HepG2 (cell line): ENCODE measurements at regions not wholly inside any gene's neighbourhood (a gene's known extent, or its start where the extent isn't known, plus 50 kb on each side); places are given as distances from the start of the nearest gene placed in this dataset.

Source experiments
- ATAC-seq: fragments of 200-7000 bp; cut with Tn5 transposase; 3 replicates; pipeline ENCODE4 v1.9.1; 2020; ENCODE audit warnings: mild to moderate bottlenecking, moderate library complexity
- BruUV-seq: library from RNA; stranded (reverse); fragments of 400-500 nt; replicated peaks from 2 replicates; lab custom pipeline; 2021; lab: Mats Ljungman, UMichigan
- CTCF ChIA-PET: fragments of 300-600 bp; formaldehyde crosslinking; extraction: SDS; loops from one replicate; lab custom pipeline; 2021; ENCODE audit warnings: low total read pairs, inconsistent platforms, low intra/inter-chr PET ratio; lab: Yijun Ruan, JAX
- POLR2A ChIA-PET: fragments of 350-600 bp; sonication (Branson Sonifier 250); formaldehyde crosslinking; loops from one replicate; lab custom pipeline; 2020; ENCODE audit warnings: antibody characterized with exemption, inconsistent platforms; lab: Yijun Ruan, JAX
- DNase-seq: peaks from one replicate; pipeline ENCODE4 v3.0.0-alpha.2; 2015; ENCODE audit warnings: low spot score
- FAIRE-seq: peaks from 3 replicates; lab custom pipeline; 2011; peaks lifted over from hg19 to GRCh38; lab: Jason Lieb, UNC
- H2AFZ ChIP-seq: one replicate; pipeline ENCODE4 v1.6.1; 2011; ENCODE audit warnings: low read length, inconsistent platforms
- H3K27ac ChIP-seq: fragments of 300-600 bp; 3 replicates; pipeline ENCODE4 v1.8.0; 2011; ENCODE audit warnings: mixed run types, mild to moderate bottlenecking, mixed read lengths, low read length, inconsistent platforms; ENCODE audit not compliant: insufficient read depth; ENCODE audit errors: extremely low read length
- H3K27me3 ChIP-seq, 2 experiments: fragments of 200-600 bp in 1 of 2; 2 replicates in 1 of 2; 3 replicates in 1 of 2; pipeline versions ENCODE4 v1.6.0 to v1.8.0; 2011; ENCODE audit warnings: low read length in 2 of 2, mild to moderate bottlenecking in 2 of 2, moderate library complexity in 2 of 2, inconsistent platforms in 1 of 2; ENCODE audit not compliant: insufficient read depth in 2 of 2, control insufficient read depth in 1 of 2
- H3K36me3 ChIP-seq, 2 experiments: fragments of 200-600 bp in 1 of 2; replicated peaks in 1 of 2; 2 replicates in 1 of 2; 3 replicates in 1 of 2; pipeline versions ENCODE4 v1.5.1 to v1.8.0; 2011; ENCODE audit warnings: low read length in 2 of 2, inconsistent platforms in 1 of 2; ENCODE audit not compliant: insufficient read depth in 2 of 2, control insufficient read depth in 1 of 2
- H3K4me1 ChIP-seq: 2 replicates; pipeline ENCODE4 v1.5.1; 2012; ENCODE audit warnings: low read length, inconsistent platforms; ENCODE audit not compliant: insufficient read depth
- H3K4me2 ChIP-seq: 2 replicates; pipeline ENCODE4 v1.6.0; 2011; ENCODE audit warnings: low read depth, low read length, inconsistent platforms
- H3K4me3 ChIP-seq, 3 experiments: fragments of 200-600 bp in 1 of 3; sonication (generic), shearing (Covaris generic) in 1 of 3; replicated peaks in 1 of 3; 2 replicates each; pipeline ENCODE4 v1.5.1; 2011 to 2016; ENCODE audit warnings: low read length in 3 of 3, inconsistent platforms in 2 of 3, low read depth in 2 of 3, mild to moderate bottlenecking in 2 of 3, control low read depth in 1 of 3, mixed read lengths in 1 of 3; ENCODE audit not compliant: insufficient read depth in 1 of 3
- H3K79me2 ChIP-seq: one replicate; pipeline ENCODE4 v1.6.1; 2011; ENCODE audit warnings: low read length, inconsistent platforms; ENCODE audit not compliant: insufficient read depth
- H3K9ac ChIP-seq: 2 replicates; pipeline ENCODE4 v1.6.0; 2011; ENCODE audit warnings: mild to moderate bottlenecking, low read depth, low read length, inconsistent platforms; ENCODE audit not compliant: insufficient read depth
- H3K9me3 ChIP-seq: 2 replicates; pipeline ENCODE4 v1.5.1; 2012; ENCODE audit warnings: mild to moderate bottlenecking, low read length
- H4K20me1 ChIP-seq: 2 replicates; pipeline ENCODE4 v1.6.0; 2011; ENCODE audit warnings: inconsistent platforms, mild to moderate bottlenecking, low read length, moderate library complexity; ENCODE audit not compliant: insufficient read depth
- DRAP1 ChIP-seq: IDR thresholded peaks from 2 replicates; pipeline ENCODE4 v1.6.1; 2016; ENCODE audit warnings: missing genetic modification reagents, missing compliant biosample characterization
- FOSL1 ChIP-seq: sonication (generic); formaldehyde crosslinking; IDR thresholded peaks from 2 replicates; pipeline ENCODE4 v1.9.0; 2021; ENCODE audit warnings: missing genetic modification reagents, borderline replicate concordance
- GLI4 ChIP-seq: sonication (generic); formaldehyde crosslinking; IDR thresholded peaks from 2 replicates; pipeline ENCODE4 v1.5.1; 2020; ENCODE audit warnings: missing genetic modification reagents, mild to moderate bottlenecking, moderate library complexity, borderline replicate concordance
- HCFC1 ChIP-seq: fragments of 150-350 bp; IDR thresholded peaks from 2 replicates; pipeline ENCODE4 v1.6.1; 2014; ENCODE audit warnings: low read depth, low read length
- POLR2AphosphoS2 ChIP-seq: IDR thresholded peaks from 2 replicates; pipeline ENCODE4 v1.6.1; 2011; ENCODE audit warnings: low read depth, low read length, improper control_type of control experiment
- ZBTB8A ChIP-seq: sonication (generic); formaldehyde crosslinking; IDR thresholded peaks from 2 replicates; pipeline ENCODE4 v1.4.0; 2020; ENCODE audit warnings: mild to moderate bottlenecking, low read depth, missing genetic modification reagents, borderline replicate concordance
- ZNF207 ChIP-seq: fragments of 450-650 bp; IDR thresholded peaks from 2 replicates; pipeline ENCODE4 v1.6.1; 2016; ENCODE audit warnings: antibody characterized with exemption, borderline replicate concordance
- ZNF407 ChIP-seq: sonication (generic); formaldehyde crosslinking; IDR thresholded peaks from one replicate; pipeline ENCODE4 v1.5.1; 2020; ENCODE audit warnings: mild to moderate bottlenecking, missing genetic modification reagents; ENCODE audit errors: not compliant biosample characterization
- ZNF547 ChIP-seq: sonication (generic); formaldehyde crosslinking; IDR thresholded peaks from 2 replicates; pipeline ENCODE4 v1.5.1; 2020; ENCODE audit warnings: mild to moderate bottlenecking, missing genetic modification reagents
- ZNF670 ChIP-seq: sonication (generic); formaldehyde crosslinking; IDR thresholded peaks from 2 replicates; pipeline ENCODE4 v1.8.0; 2022; ENCODE audit warnings: mild to moderate bottlenecking, missing genetic modification reagents, borderline replicate concordance
- ZNF687 ChIP-seq: sonication (generic); formaldehyde crosslinking; IDR thresholded peaks from 2 replicates; pipeline ENCODE4 v1.5.1; 2020; ENCODE audit warnings: mild to moderate bottlenecking, missing genetic modification reagents, moderate library complexity
- ZSCAN30 ChIP-seq: sonication (generic); formaldehyde crosslinking; IDR thresholded peaks from 2 replicates; pipeline ENCODE4 v1.5.0; 2020; ENCODE audit warnings: mild to moderate bottlenecking, missing genetic modification reagents
- WGBS: methylation state at CpG from one replicate; pipeline ENCODE4 v1.1.6; 2017; ENCODE audit warnings: low lambda C conversion rate; 5-methylcytosine and 5-hydroxymethylcytosine counted together
- in situ Hi-C: cut with HindIII; loops from 2 replicates; pipeline ENCODE4 v1.10.0; 2017; ENCODE audit warnings: low pct_unique_long_range_greater_than_20kb; ENCODE audit not compliant: extremely low pct_ligation_motif_present
- intact Hi-C: fragments of 100-400 bp; cut with micrococcal nuclease; formaldehyde crosslinking; loops from one replicate; pipeline ENCODE4 v1.10.0; 2022; ENCODE audit not compliant: unreplicated experiment

GRCh38 chr2:198438331-198438730 lies 633.9 kb downstream of the PLCL1 start:
- FAIRE-seq, result no peak
- Histone ChIP-seq H3K27me3 (no peaks in the 10 kb centered on the region), H3K4me1 (no peaks in the 10 kb centered on the region), H3K9me3 (no peaks in the 10 kb centered on the region), H3K4me2 (no peak overlapping the region), H3K9ac (no peak overlapping the region), H3K4me3 (no peak overlapping the region), H4K20me1 (no peaks in the 10 kb centered on the region), H2AFZ (no peak overlapping the region), H3K27ac (no peak overlapping the region), H3K79me2 (no peaks in the 10 kb centered on the region), H3K36me3 (no peaks in the 10 kb centered on the region)
- 41% methylated on average over 1 of the region's 1 CpG for WGBS
- ATAC-seq, result no peak
- ChIA-PET CTCF (no interaction called here), POLR2A (no interaction called here)
- intact Hi-C loops (no loop called here), in situ Hi-C loops (no loop called here)
- no peak for DNase-seq
- BruUV-seq, result no TSS peak
- no peak for TF ChIP-seq FOSL1
- no peak for TF ChIP-seq DRAP1
- no peak for TF ChIP-seq ZNF407 (CRISPR knock-in tag)
- no peak for TF ChIP-seq ZNF670 (CRISPR knock-in tag)
- TF ChIP-seq ZSCAN30 (CRISPR knock-in tag), result no peak
- TF ChIP-seq ZNF547, result no peak
- TF ChIP-seq ZBTB8A (CRISPR knock-in tag), result no peak
- no peak for TF ChIP-seq ZNF207
- no peak for TF ChIP-seq HCFC1
- TF ChIP-seq GLI4 (CRISPR knock-in tag), result no peak
- TF ChIP-seq ZNF687 (CRISPR knock-in tag), result no peak
- TF ChIP-seq POLR2AphosphoS2, result no peak
